Effector memory CD8-positive, alpha-beta T cell (primary cell): ENCODE measurements at regions not wholly inside any gene's neighbourhood (a gene's known extent, or its start where the extent isn't known, plus 50 kb on each side); places are given as distances from the start of the nearest gene placed in this dataset.

Experiments used
- ATAC-seq: fragments of 150-1000 bp; cut with Tn5 transposase; replicated peaks from 2 replicates; pipeline ENCODE4 v1.10.0; 2021; ENCODE audit warnings: mild to moderate bottlenecking, moderate library complexity
- DNase-seq, 3 experiments: peaks; one replicate each; pipeline ENCODE4 v3.0.0; 2021
- H3K27ac Mint-ChIP-seq, 2 donors: one replicate each; pipeline ENCODE4 v1.8.0; 2022; ENCODE audit warnings: mild to moderate bottlenecking in 2 of 2, mixed read lengths in 2 of 2, moderate library complexity in 2 of 2
- H3K27me3 Mint-ChIP-seq, 2 donors: one replicate each; pipeline ENCODE4 v1.8.0; 2022; ENCODE audit warnings: mixed read lengths in 2 of 2
- H3K36me3 Mint-ChIP-seq: one replicate; pipeline ENCODE4 v1.8.0; 2022; ENCODE audit warnings: mild to moderate bottlenecking, moderate library complexity, mixed read lengths; ENCODE audit not compliant: insufficient read depth
- H3K4me1 Mint-ChIP-seq, 2 donors: one replicate each; pipeline ENCODE4 v1.8.0; 2022; ENCODE audit warnings: low read depth in 2 of 2, mixed read lengths in 2 of 2
- H3K4me3 Mint-ChIP-seq, 2 donors: one replicate each; pipeline ENCODE4 v1.8.0; 2022; ENCODE audit warnings: mild to moderate bottlenecking in 2 of 2, mixed read lengths in 2 of 2, moderate library complexity in 2 of 2
- H3K9me3 Mint-ChIP-seq, 2 donors: one replicate each; pipeline ENCODE4 v1.8.0; 2022; ENCODE audit warnings: mixed read lengths in 2 of 2

GRCh38 chr10:43727935-43728334 lies 79.3 kb upstream of the ZNF32 start:
- H3K4me1 Mint-ChIP-seq: no peaks in the 10 kb centered on the region
- H3K36me3 Mint-ChIP-seq: peaks cover 3% of the 10 kb centered on the region
- H3K27me3 Mint-ChIP-seq: peaks cover 9 to 42% of the 10 kb centered on the region in 2 donors
- no peak for ATAC-seq
- peaks cover 7 to 8% of the 10 kb centered on the region in 2 donors for H3K9me3 Mint-ChIP-seq
- no peak overlapping the region for H3K4me3 Mint-ChIP-seq
- no peak overlapping the region for H3K27ac Mint-ChIP-seq
- no peak for DNase-seq

GRCh38 chr10:43715334-43715733 lies 66.7 kb upstream of the ZNF32 start:
- no peaks in the 10 kb centered on the region for H3K9me3 Mint-ChIP-seq
- no peaks in the 10 kb centered on the region for H3K4me1 Mint-ChIP-seq
- H3K36me3 Mint-ChIP-seq: no peaks in the 10 kb centered on the region
- peaks cover 31 to 35% of the 10 kb centered on the region in 2 donors for H3K27me3 Mint-ChIP-seq
- no peak overlapping the region for H3K27ac Mint-ChIP-seq
- no peak overlapping the region for H3K4me3 Mint-ChIP-seq
- no peak for ATAC-seq
- DNase-seq: no peak

- H3K27me3 Mint-ChIP-seq: peaks cover 11 to 22% of the 10 kb centered on the region in 2 donors
- no peak overlapping the region for H3K27ac Mint-ChIP-seq
- no peaks in the 10 kb centered on the region for H3K9me3 Mint-ChIP-seq
- DNase-seq: no peak
- no peaks in the 10 kb centered on the region for H3K4me1 Mint-ChIP-seq
- no peaks in the 10 kb centered on the region for H3K36me3 Mint-ChIP-seq
- no peak overlapping the region for H3K4me3 Mint-ChIP-seq
- no peak for ATAC-seq
Measured at GRCh38 chr10:43712821-43713584, 64.3 kb upstream of the ZNF32 start.

GRCh38 chr10:43710772-43711471 lies 62.2 kb upstream of the ZNF32 start:
- Mint-ChIP-seq H3K4me1 (no peaks in the 10 kb centered on the region), H3K27me3 (peaks cover 0 to 6% of the 10 kb centered on the region in 2 donors), H3K27ac (no peak overlapping the region), H3K9me3 (no peaks in the 10 kb centered on the region), H3K4me3 (no peak overlapping the region), H3K36me3 (no peaks in the 10 kb centered on the region)
- ATAC-seq: no peak
- no peak for DNase-seq

- H3K36me3 Mint-ChIP-seq: no peaks in the 10 kb centered on the region
- no peak for ATAC-seq
- H3K27ac Mint-ChIP-seq: peak overlapping the region in 1 of 2 donors; percentile 24
- no peaks in the 10 kb centered on the region for H3K9me3 Mint-ChIP-seq
- peaks cover 0 to 6% of the 10 kb centered on the region in 2 donors for H3K27me3 Mint-ChIP-seq
- no peak overlapping the region for H3K4me3 Mint-ChIP-seq
- H3K4me1 Mint-ChIP-seq: no peaks in the 10 kb centered on the region
- no peak for DNase-seq
Measured at GRCh38 chr10:43708262-43708661, 59.6 kb upstream of the ZNF32 start.

GRCh38 chr10:43707770-43708169 lies 59.1 kb upstream of the ZNF32 start:
- no peak overlapping the region for H3K27ac Mint-ChIP-seq
- H3K9me3 Mint-ChIP-seq: no peaks in the 10 kb centered on the region
- H3K4me3 Mint-ChIP-seq: no peak overlapping the region
- H3K36me3 Mint-ChIP-seq: no peaks in the 10 kb centered on the region
- DNase-seq (no peak), ATAC-seq (no peak)
- peaks cover 0 to 6% of the 10 kb centered on the region in 2 donors for H3K27me3 Mint-ChIP-seq
- H3K4me1 Mint-ChIP-seq: no peaks in the 10 kb centered on the region

- DNase-seq (no peak), ATAC-seq (no peak)
- H3K4me3 Mint-ChIP-seq: no peak overlapping the region
- no peaks in the 10 kb centered on the region for H3K4me1 Mint-ChIP-seq
- no peaks in the 10 kb centered on the region for H3K36me3 Mint-ChIP-seq
- H3K27ac Mint-ChIP-seq: no peak overlapping the region
- H3K27me3 Mint-ChIP-seq: peaks cover 0 to 1% of the 10 kb centered on the region in 2 donors
- H3K9me3 Mint-ChIP-seq: no peaks in the 10 kb centered on the region
Measured at GRCh38 chr10:43706166-43706565, 57.5 kb upstream of the ZNF32 start.

GRCh38 chr10:43703286-43703685 lies 54.6 kb upstream of the ZNF32 start:
- ATAC-seq: no peak
- Mint-ChIP-seq H3K9me3 (no peaks in the 10 kb centered on the region), H3K27ac (no peak overlapping the region), H3K4me3 (no peak overlapping the region), H3K4me1 (no peaks in the 10 kb centered on the region), H3K27me3 (peaks cover 9 to 12% of the 10 kb centered on the region in 2 donors), H3K36me3 (no peaks in the 10 kb centered on the region)
- DNase-seq: no peak

- no peak for DNase-seq
- H3K36me3 Mint-ChIP-seq: no peaks in the 10 kb centered on the region
- no peak for ATAC-seq
- no peak overlapping the region for H3K4me3 Mint-ChIP-seq
- H3K27ac Mint-ChIP-seq: no peak overlapping the region
- no peaks in the 10 kb centered on the region for H3K4me1 Mint-ChIP-seq
- H3K27me3 Mint-ChIP-seq: peaks cover 9 to 12% of the 10 kb centered on the region in 2 donors
- H3K9me3 Mint-ChIP-seq: no peaks in the 10 kb centered on the region
Measured at GRCh38 chr10:43702936-43703281, 54.2 kb upstream of the ZNF32 start.

GRCh38 chr10:43702213-43702935 lies 53.7 kb upstream of the ZNF32 start:
- H3K27ac Mint-ChIP-seq: no peak overlapping the region
- no peaks in the 10 kb centered on the region for H3K4me1 Mint-ChIP-seq
- H3K27me3 Mint-ChIP-seq: peaks cover 9 to 12% of the 10 kb centered on the region in 2 donors
- DNase-seq (no peak), ATAC-seq (no peak)
- no peak overlapping the region for H3K4me3 Mint-ChIP-seq
- H3K36me3 Mint-ChIP-seq: no peaks in the 10 kb centered on the region
- no peaks in the 10 kb centered on the region for H3K9me3 Mint-ChIP-seq

GRCh38 chr10:43701295-43701694 lies 52.6 kb upstream of the ZNF32 start:
- ATAC-seq: no peak
- no peaks in the 10 kb centered on the region for H3K36me3 Mint-ChIP-seq
- no peak overlapping the region for H3K27ac Mint-ChIP-seq

GRCh38 chr10:43700306-43700705 lies 51.6 kb upstream of the ZNF32 start:
- H3K4me3 Mint-ChIP-seq: no peak overlapping the region
- ATAC-seq (no peak), DNase-seq (no peak)
- H3K36me3 Mint-ChIP-seq: no peaks in the 10 kb centered on the region
- no peaks in the 10 kb centered on the region for H3K9me3 Mint-ChIP-seq
- H3K27ac Mint-ChIP-seq: no peak overlapping the region
- H3K4me1 Mint-ChIP-seq: no peaks in the 10 kb centered on the region
- H3K27me3 Mint-ChIP-seq: peaks cover 9 to 12% of the 10 kb centered on the region in 2 donors

More at GRCh38 chr10:43701295-43701694, 52.6 kb upstream of the ZNF32 start:
- H3K9me3 Mint-ChIP-seq: no peaks in the 10 kb centered on the region
- peaks cover 9 to 12% of the 10 kb centered on the region in 2 donors for H3K27me3 Mint-ChIP-seq
- no peak for DNase-seq
- H3K4me3 Mint-ChIP-seq: no peak overlapping the region
- no peaks in the 10 kb centered on the region for H3K4me1 Mint-ChIP-seq

- H3K9me3 Mint-ChIP-seq: no peaks in the 10 kb centered on the region
- no peaks in the 10 kb centered on the region for H3K4me1 Mint-ChIP-seq
- no peak for DNase-seq
- ATAC-seq: no peak
- H3K4me3 Mint-ChIP-seq: no peak overlapping the region
- no peak overlapping the region for H3K27ac Mint-ChIP-seq
- peaks cover 2% of the 10 kb centered on the region for H3K36me3 Mint-ChIP-seq
- peaks cover 12 to 14% of the 10 kb centered on the region in 2 donors for H3K27me3 Mint-ChIP-seq
Measured at GRCh38 chr10:43699516-43699915, 50.8 kb upstream of the ZNF32 start.
